GM23338 (cell line): ENCODE measurements at regions not wholly inside any gene's neighbourhood (a gene's known extent, or its start where the extent isn't known, plus 50 kb on each side); places are given as distances from the start of the nearest gene placed in this dataset.

Experiments
- ATAC-seq: fragments of 200-7000 bp; cut with Tn5 transposase; 3 replicates; pipeline ENCODE4 v1.9.1; 2020
- DNase-seq: peaks from one replicate; pipeline ENCODE4 v3.0.0-alpha.2; 2015; ENCODE audit warnings: low spot score
- H2AFZ ChIP-seq: fragments of 200-600 bp; sonication (generic); 2 replicates; pipeline ENCODE4 v1.8.0; 2016; ENCODE audit warnings: antibody characterized with exemption, mild to moderate bottlenecking, moderate library complexity
- H3F3A ChIP-seq: fragments of 200-600 bp; sonication (generic); replicated peaks from 2 replicates; pipeline ENCODE4 v1.8.0; 2017; ENCODE audit warnings: antibody characterized with exemption, mixed run types, low read depth
- H3K27ac ChIP-seq: fragments of 200-600 bp; sonication (generic); 2 replicates; pipeline ENCODE4 v1.6.1; 2016; ENCODE audit warnings: low read depth
- H3K27me3 ChIP-seq: fragments of 200-600 bp; sonication (generic); 2 replicates; pipeline ENCODE4 v1.8.0; 2016; ENCODE audit warnings: mild to moderate bottlenecking, mixed run types, moderate library complexity; ENCODE audit not compliant: insufficient read depth
- H3K36me3 ChIP-seq: fragments of 200-600 bp; sonication (generic); 2 replicates; pipeline ENCODE4 v1.8.0; 2016; ENCODE audit warnings: mild to moderate bottlenecking; ENCODE audit not compliant: insufficient read depth
- H3K4me1 ChIP-seq: fragments of 200-600 bp; sonication (generic); 2 replicates; pipeline ENCODE4 v1.8.0; 2016; ENCODE audit warnings: mild to moderate bottlenecking, moderate library complexity; ENCODE audit not compliant: insufficient read depth
- H3K4me2 ChIP-seq: fragments of 200-600 bp; sonication (generic); 2 replicates; pipeline ENCODE4 v1.7.1; 2017; ENCODE audit warnings: mixed run types
- H3K4me3 ChIP-seq: fragments of 200-600 bp; sonication (generic); 2 replicates; pipeline ENCODE4 v1.6.1; 2016; ENCODE audit warnings: mixed run types
- H3K79me2 ChIP-seq: fragments of 200-600 bp; sonication (generic); replicated peaks from 2 replicates; pipeline ENCODE4 v1.8.0; 2017; ENCODE audit warnings: mild to moderate bottlenecking; ENCODE audit not compliant: insufficient read depth
- H3K9me2 ChIP-seq: fragments of 200-600 bp; sonication (generic); 2 replicates; pipeline ENCODE4 v1.8.0; 2017; ENCODE audit not compliant: insufficient read depth
- H4K20me1 ChIP-seq: fragments of 200-600 bp; sonication (generic); replicated peaks from 2 replicates; pipeline ENCODE4 v1.8.0; 2017; ENCODE audit warnings: mild to moderate bottlenecking; ENCODE audit not compliant: insufficient read depth
- H3K27ac Mint-ChIP-seq: 2 replicates; pipeline ENCODE4 v1.8.0; 2020; ENCODE audit warnings: inconsistent platforms, mild to moderate bottlenecking, moderate library complexity, mixed read lengths
- H3K27me3 Mint-ChIP-seq: 3 replicates; pipeline ENCODE4 v1.8.0; 2022; ENCODE audit warnings: low read depth, mild to moderate bottlenecking, moderate library complexity, mixed read lengths, inconsistent platforms; ENCODE audit not compliant: insufficient read depth, poor library complexity
- H3K36me3 Mint-ChIP-seq: 3 replicates; pipeline ENCODE4 v1.8.0; 2021; ENCODE audit warnings: low read depth, mild to moderate bottlenecking, inconsistent platforms, moderate library complexity, mixed read lengths
- H3K4me1 Mint-ChIP-seq: 3 replicates; pipeline ENCODE4 v1.8.0; 2020; ENCODE audit warnings: mild to moderate bottlenecking, inconsistent platforms, mixed read lengths
- H3K4me3 Mint-ChIP-seq: 3 replicates; pipeline ENCODE4 v1.8.0; 2021; ENCODE audit warnings: moderate library complexity, mild to moderate bottlenecking, inconsistent platforms, mixed read lengths
- H3K9me3 Mint-ChIP-seq: 3 replicates; pipeline ENCODE4 v1.8.0; 2020; ENCODE audit warnings: moderate library complexity, mild to moderate bottlenecking, inconsistent platforms, mixed read lengths
- CREB1 ChIP-seq: fragments of 250-450 bp; sonication (Bioruptor Pico); IDR thresholded peaks from 2 replicates; pipeline ENCODE4 v1.5.0; 2020; ENCODE audit warnings: low read depth, mild to moderate bottlenecking, moderate library complexity
- EZH2 ChIP-seq: fragments of 200-600 bp; sonication (generic); IDR thresholded peaks from one replicate; pipeline ENCODE4 v1.8.0; 2017; ENCODE audit warnings: antibody characterized with exemption, mild to moderate bottlenecking, low read depth; ENCODE audit not compliant: unreplicated experiment
- EZH2phosphoT487 ChIP-seq: fragments of 200-600 bp; sonication (generic); IDR thresholded peaks from one replicate; pipeline ENCODE4 v1.8.1; 2018; ENCODE audit warnings: antibody characterized with exemption; ENCODE audit not compliant: unreplicated experiment
- JUNB ChIP-seq: IDR thresholded peaks from one replicate; pipeline ENCODE4 v1.6.1; 2016; ENCODE audit warnings: antibody characterized with exemption; ENCODE audit not compliant: unreplicated experiment
- NANOG ChIP-seq: IDR thresholded peaks from 2 replicates; pipeline ENCODE4 v1.6.1; 2016; ENCODE audit warnings: antibody characterized with exemption, borderline replicate concordance
- POLR2AphosphoS5 ChIP-seq: IDR thresholded peaks from 2 replicates; pipeline ENCODE4 v1.6.1; 2016; ENCODE audit warnings: antibody characterized with exemption, low read depth
- STAT1 ChIP-seq: IDR thresholded peaks from one replicate; pipeline ENCODE4 v1.6.1; 2016; ENCODE audit warnings: antibody characterized with exemption; ENCODE audit not compliant: unreplicated experiment
- ZNF331 ChIP-seq: fragments of 250-450 bp; sonication (Bioruptor Pico); IDR thresholded peaks from 2 replicates; pipeline ENCODE4 v1.5.0; 2020; ENCODE audit warnings: low read depth, mild to moderate bottlenecking, moderate library complexity
- TF ChIP-seq, protein P1 (sequence below): IDR thresholded peaks from one replicate; pipeline ENCODE4 v1.6.1; 2018; ENCODE audit warnings: antibody characterized with exemption; ENCODE audit not compliant: unreplicated experiment
- TF ChIP-seq, protein P2 (sequence below): fragments of 250-450 bp; sonication (Bioruptor Pico); IDR thresholded peaks from 2 replicates; pipeline ENCODE4 v1.5.0; 2020; ENCODE audit warnings: mild to moderate bottlenecking, moderate library complexity
- TF ChIP-seq, protein P3 (sequence below), 2 experiments: fragments of 200-600 bp in 1 of 2; sonication (generic) in 1 of 2; conservative IDR thresholded peaks; 2 replicates each; pipeline versions ENCODE4 v1.5.1 to v1.6.1; 2016 to 2017; ENCODE audit warnings: antibody characterized with exemption in 2 of 2, low read depth in 2 of 2, mild to moderate bottlenecking in 2 of 2, moderate library complexity in 1 of 2
- TF ChIP-seq, protein P4 (sequence below): IDR thresholded peaks from 2 replicates; pipeline ENCODE4 v1.6.1; 2016; ENCODE audit warnings: antibody characterized with exemption

DNA sequence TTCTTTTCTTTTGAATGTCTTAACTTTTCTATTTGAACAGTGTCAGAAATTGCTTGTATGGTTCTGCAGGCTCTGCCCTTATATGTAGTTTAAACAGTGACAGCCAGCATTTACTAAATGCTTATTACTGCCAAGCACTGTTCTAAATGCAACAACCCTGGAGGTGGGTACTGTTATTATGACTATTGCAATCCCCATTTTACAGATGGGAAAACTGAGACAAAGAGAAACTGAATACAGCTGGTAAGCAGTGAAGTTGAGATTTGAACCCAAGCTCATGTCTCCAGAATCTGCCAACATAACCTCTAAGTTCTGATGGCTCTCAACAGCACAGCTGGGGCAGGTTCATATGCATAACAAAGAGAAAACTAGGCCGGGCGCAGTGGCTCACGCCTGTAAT, 105.7 kb upstream of the GATA6 start:
- Mint-ChIP-seq H3K4me1 (no peaks in the 10 kb centered on the region), H3K27me3 (no peaks in the 10 kb centered on the region), H3K4me3 (no peak overlapping the region), H3K36me3 (no peaks in the 10 kb centered on the region), H3K9me3 (no peaks in the 10 kb centered on the region), H3K27ac (no peak overlapping the region)
- DNase-seq (no peak), ATAC-seq (no peak)
- no peaks in the 10 kb centered on the region for H3K27me3 ChIP-seq
- H3F3A ChIP-seq: no peaks in the 10 kb centered on the region
- no peaks in the 10 kb centered on the region for H4K20me1 ChIP-seq
- TF ChIP-seq ZNF331 (CRISPR knock-in tag) (no peak), NANOG (no peak), EZH2 (no peak), STAT1 (no peak), POLR2AphosphoS5 (no peak), CREB1 (CRISPR knock-in tag) (no peak), EZH2phosphoT487 (no peak), JUNB (no peak)
- TF ChIP-seq, protein P1, sequence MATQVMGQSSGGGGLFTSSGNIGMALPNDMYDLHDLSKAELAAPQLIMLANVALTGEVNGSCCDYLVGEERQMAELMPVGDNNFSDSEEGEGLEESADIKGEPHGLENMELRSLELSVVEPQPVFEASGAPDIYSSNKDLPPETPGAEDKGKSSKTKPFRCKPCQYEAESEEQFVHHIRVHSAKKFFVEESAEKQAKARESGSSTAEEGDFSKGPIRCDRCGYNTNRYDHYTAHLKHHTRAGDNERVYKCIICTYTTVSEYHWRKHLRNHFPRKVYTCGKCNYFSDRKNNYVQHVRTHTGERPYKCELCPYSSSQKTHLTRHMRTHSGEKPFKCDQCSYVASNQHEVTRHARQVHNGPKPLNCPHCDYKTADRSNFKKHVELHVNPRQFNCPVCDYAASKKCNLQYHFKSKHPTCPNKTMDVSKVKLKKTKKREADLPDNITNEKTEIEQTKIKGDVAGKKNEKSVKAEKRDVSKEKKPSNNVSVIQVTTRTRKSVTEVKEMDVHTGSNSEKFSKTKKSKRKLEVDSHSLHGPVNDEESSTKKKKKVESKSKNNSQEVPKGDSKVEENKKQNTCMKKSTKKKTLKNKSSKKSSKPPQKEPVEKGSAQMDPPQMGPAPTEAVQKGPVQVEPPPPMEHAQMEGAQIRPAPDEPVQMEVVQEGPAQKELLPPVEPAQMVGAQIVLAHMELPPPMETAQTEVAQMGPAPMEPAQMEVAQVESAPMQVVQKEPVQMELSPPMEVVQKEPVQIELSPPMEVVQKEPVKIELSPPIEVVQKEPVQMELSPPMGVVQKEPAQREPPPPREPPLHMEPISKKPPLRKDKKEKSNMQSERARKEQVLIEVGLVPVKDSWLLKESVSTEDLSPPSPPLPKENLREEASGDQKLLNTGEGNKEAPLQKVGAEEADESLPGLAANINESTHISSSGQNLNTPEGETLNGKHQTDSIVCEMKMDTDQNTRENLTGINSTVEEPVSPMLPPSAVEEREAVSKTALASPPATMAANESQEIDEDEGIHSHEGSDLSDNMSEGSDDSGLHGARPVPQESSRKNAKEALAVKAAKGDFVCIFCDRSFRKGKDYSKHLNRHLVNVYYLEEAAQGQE: no peak
- TF ChIP-seq, protein P2, sequence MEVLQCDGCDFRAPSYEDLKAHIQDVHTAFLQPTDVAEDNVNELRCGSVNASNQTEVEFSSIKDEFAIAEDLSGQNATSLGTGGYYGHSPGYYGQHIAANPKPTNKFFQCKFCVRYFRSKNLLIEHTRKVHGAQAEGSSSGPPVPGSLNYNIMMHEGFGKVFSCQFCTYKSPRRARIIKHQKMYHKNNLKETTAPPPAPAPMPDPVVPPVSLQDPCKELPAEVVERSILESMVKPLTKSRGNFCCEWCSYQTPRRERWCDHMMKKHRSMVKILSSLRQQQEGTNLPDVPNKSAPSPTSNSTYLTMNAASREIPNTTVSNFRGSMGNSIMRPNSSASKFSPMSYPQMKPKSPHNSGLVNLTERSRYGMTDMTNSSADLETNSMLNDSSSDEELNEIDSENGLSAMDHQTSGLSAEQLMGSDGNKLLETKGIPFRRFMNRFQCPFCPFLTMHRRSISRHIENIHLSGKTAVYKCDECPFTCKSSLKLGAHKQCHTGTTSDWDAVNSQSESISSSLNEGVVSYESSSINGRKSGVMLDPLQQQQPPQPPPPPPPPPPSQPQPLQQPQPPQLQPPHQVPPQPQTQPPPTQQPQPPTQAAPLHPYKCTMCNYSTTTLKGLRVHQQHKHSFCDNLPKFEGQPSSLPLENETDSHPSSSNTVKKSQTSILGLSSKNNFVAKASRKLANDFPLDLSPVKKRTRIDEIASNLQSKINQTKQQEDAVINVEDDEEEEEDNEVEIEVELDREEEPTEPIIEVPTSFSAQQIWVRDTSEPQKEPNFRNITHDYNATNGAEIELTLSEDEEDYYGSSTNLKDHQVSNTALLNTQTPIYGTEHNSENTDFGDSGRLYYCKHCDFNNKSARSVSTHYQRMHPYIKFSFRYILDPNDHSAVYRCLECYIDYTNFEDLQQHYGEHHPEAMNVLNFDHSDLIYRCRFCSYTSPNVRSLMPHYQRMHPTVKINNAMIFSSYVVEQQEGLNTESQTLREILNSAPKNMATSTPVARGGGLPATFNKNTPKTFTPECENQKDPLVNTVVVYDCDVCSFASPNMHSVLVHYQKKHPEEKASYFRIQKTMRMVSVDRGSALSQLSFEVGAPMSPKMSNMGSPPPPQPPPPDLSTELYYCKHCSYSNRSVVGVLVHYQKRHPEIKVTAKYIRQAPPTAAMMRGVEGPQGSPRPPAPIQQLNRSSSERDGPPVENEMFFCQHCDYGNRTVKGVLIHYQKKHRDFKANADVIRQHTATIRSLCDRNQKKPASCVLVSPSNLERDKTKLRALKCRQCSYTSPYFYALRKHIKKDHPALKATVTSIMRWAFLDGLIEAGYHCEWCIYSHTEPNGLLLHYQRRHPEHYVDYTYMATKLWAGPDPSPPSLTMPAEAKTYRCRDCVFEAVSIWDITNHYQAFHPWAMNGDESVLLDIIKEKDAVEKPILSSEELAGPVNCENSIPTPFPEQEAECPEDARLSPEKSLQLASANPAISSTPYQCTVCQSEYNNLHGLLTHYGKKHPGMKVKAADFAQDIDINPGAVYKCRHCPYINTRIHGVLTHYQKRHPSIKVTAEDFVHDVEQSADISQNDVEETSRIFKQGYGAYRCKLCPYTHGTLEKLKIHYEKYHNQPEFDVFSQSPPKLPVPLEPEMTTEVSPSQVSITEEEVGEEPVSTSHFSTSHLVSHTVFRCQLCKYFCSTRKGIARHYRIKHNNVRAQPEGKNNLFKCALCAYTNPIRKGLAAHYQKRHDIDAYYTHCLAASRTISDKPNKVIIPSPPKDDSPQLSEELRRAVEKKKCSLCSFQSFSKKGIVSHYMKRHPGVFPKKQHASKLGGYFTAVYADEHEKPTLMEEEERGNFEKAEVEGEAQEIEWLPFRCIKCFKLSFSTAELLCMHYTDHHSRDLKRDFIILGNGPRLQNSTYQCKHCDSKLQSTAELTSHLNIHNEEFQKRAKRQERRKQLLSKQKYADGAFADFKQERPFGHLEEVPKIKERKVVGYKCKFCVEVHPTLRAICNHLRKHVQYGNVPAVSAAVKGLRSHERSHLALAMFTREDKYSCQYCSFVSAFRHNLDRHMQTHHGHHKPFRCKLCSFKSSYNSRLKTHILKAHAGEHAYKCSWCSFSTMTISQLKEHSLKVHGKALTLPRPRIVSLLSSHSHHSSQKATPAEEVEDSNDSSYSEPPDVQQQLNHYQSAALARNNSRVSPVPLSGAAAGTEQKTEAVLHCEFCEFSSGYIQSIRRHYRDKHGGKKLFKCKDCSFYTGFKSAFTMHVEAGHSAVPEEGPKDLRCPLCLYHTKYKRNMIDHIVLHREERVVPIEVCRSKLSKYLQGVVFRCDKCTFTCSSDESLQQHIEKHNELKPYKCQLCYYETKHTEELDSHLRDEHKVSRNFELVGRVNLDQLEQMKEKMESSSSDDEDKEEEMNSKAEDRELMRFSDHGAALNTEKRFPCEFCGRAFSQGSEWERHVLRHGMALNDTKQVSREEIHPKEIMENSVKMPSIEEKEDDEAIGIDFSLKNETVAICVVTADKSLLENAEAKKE (CRISPR knock-in tag): no peak
- TF ChIP-seq, protein P3, sequence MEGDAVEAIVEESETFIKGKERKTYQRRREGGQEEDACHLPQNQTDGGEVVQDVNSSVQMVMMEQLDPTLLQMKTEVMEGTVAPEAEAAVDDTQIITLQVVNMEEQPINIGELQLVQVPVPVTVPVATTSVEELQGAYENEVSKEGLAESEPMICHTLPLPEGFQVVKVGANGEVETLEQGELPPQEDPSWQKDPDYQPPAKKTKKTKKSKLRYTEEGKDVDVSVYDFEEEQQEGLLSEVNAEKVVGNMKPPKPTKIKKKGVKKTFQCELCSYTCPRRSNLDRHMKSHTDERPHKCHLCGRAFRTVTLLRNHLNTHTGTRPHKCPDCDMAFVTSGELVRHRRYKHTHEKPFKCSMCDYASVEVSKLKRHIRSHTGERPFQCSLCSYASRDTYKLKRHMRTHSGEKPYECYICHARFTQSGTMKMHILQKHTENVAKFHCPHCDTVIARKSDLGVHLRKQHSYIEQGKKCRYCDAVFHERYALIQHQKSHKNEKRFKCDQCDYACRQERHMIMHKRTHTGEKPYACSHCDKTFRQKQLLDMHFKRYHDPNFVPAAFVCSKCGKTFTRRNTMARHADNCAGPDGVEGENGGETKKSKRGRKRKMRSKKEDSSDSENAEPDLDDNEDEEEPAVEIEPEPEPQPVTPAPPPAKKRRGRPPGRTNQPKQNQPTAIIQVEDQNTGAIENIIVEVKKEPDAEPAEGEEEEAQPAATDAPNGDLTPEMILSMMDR (conservative IDR thresholded peaks at IDR 0.05; ENCODE audit: low read depth in 2 of 2): no peak
- TF ChIP-seq, protein P4, sequence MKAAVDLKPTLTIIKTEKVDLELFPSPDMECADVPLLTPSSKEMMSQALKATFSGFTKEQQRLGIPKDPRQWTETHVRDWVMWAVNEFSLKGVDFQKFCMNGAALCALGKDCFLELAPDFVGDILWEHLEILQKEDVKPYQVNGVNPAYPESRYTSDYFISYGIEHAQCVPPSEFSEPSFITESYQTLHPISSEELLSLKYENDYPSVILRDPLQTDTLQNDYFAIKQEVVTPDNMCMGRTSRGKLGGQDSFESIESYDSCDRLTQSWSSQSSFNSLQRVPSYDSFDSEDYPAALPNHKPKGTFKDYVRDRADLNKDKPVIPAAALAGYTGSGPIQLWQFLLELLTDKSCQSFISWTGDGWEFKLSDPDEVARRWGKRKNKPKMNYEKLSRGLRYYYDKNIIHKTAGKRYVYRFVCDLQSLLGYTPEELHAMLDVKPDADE: no peak
- no peak overlapping the region for H2AFZ ChIP-seq
- no peak overlapping the region for H3K4me2 ChIP-seq
- H3K27ac ChIP-seq: no peak overlapping the region
- no peak overlapping the region for H3K4me3 ChIP-seq
- H3K4me1 ChIP-seq: no peaks in the 10 kb centered on the region
- H3K9me2 ChIP-seq: no peaks in the 10 kb centered on the region
- no peaks in the 10 kb centered on the region for H3K79me2 ChIP-seq
- H3K36me3 ChIP-seq: no peaks in the 10 kb centered on the region
